GM12864 (cell line): ENCODE measurements at regions not wholly inside any gene's neighbourhood (a gene's known extent, or its start where the extent isn't known, plus 50 kb on each side); places are given as distances from the start of the nearest gene placed in this dataset.

ENCODE experiments used
- DNase-seq: peaks from one replicate; pipeline ENCODE4 v3.0.0-alpha.2; 2011; ENCODE audit warnings: low read depth
- H3K4me3 ChIP-seq: 2 replicates; pipeline ENCODE4 v1.5.1; 2011; ENCODE audit warnings: mild to moderate bottlenecking, low read depth, low read length, control low read depth
- CTCF ChIP-seq: IDR thresholded peaks from 2 replicates; pipeline ENCODE4 v1.5.1; 2011; ENCODE audit warnings: low read depth, mild to moderate bottlenecking, moderate library complexity, low read length, control low read depth, inconsistent platforms; ENCODE audit errors: missing control alignments

GRCh38 chr5:124522992-124523391 is 223.4 kb downstream of the ZNF608 start:
- no peak for DNase-seq
- H3K4me3 ChIP-seq, result no peak overlapping the region
- no peak for TF ChIP-seq CTCF

- no peak for TF ChIP-seq CTCF
- no peak for DNase-seq
- no peak overlapping the region for H3K4me3 ChIP-seq
These were observed 224.8 kb downstream of the ZNF608 start for GRCh38 chr5:124521461-124522230.

- DNase-seq, result no peak
These were observed 227.0 kb downstream of the ZNF608 start for GRCh38 chr5:124519396-124519795.

GRCh38 chr5:124516567-124516966 is 229.9 kb downstream of the ZNF608 start:
- no peak for TF ChIP-seq CTCF
- no peak overlapping the region for H3K4me3 ChIP-seq
- DNase-seq, result no peak

More at GRCh38 chr5:124519396-124519795, 227.0 kb downstream of the ZNF608 start:
- H3K4me3 ChIP-seq, result no peak overlapping the region
- TF ChIP-seq CTCF, result no peak

GRCh38 chr5:124515497-124516245 is 230.8 kb downstream of the ZNF608 start:
- no peak overlapping the region for H3K4me3 ChIP-seq
- no peak for DNase-seq
- no peak for TF ChIP-seq CTCF

GRCh38 chr5:124514956-124515355 is 231.5 kb downstream of the ZNF608 start:
- no peak for DNase-seq
- TF ChIP-seq CTCF, result no peak
- no peak overlapping the region for H3K4me3 ChIP-seq
